ENCODE measurements at regions not wholly inside any gene's neighbourhood (a gene's known extent, or its start where the extent isn't known, plus 50 kb on each side); places are given as distances from the start of the nearest gene placed in this dataset.

DNA sequence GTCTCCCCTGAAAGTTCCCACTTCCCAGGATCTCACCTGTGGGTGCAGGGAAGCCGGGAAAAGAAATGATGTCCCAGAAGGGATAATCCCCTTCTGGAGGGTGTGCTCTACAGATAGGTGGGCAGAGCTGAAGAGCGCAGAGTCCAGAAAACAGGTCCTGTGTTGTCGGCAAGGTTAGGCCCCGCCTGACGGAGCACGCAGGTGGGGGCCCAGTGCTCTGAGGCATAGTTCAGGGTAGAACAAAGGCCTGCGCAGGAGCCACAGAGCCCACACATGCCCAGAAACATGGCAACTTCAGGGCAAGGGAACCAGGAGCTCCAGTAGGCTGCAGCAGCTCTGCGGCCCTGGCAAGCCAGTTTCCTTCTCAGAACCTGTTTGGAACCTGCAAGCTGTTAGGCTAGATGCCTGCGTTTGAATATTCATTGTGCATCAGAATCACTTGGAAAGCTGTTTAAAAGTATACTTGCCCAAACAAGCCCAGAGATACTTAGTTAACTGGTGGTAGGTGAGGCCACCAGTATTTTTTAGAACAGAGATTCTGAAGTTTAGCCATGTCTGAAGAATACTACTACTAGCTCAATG is 386.6 kb downstream of the BUD13 start:
- no peak for DNase-seq (ENCODE audit: low spot score in 2 of 2)
- no peak overlapping the region for H3K27ac ChIP-seq
- H3K36me3 ChIP-seq, result no peaks in the 10 kb centered on the region
- no peaks in the 10 kb centered on the region for H3K27me3 ChIP-seq
- H3K4me3 ChIP-seq, result no peak overlapping the region
- no peaks in the 10 kb centered on the region for H3K4me1 ChIP-seq
- whole genome bisulfite sequencing, 2 donors, result 89% methylated on average over 9 of the region's 9 CpGs
- no peak for TF ChIP-seq EP300 (IDR thresholded peaks at IDR 0.05)
- TF ChIP-seq POLR2A (IDR thresholded peaks at IDR 0.05), result no peak
- TF ChIP-seq, protein P1, sequence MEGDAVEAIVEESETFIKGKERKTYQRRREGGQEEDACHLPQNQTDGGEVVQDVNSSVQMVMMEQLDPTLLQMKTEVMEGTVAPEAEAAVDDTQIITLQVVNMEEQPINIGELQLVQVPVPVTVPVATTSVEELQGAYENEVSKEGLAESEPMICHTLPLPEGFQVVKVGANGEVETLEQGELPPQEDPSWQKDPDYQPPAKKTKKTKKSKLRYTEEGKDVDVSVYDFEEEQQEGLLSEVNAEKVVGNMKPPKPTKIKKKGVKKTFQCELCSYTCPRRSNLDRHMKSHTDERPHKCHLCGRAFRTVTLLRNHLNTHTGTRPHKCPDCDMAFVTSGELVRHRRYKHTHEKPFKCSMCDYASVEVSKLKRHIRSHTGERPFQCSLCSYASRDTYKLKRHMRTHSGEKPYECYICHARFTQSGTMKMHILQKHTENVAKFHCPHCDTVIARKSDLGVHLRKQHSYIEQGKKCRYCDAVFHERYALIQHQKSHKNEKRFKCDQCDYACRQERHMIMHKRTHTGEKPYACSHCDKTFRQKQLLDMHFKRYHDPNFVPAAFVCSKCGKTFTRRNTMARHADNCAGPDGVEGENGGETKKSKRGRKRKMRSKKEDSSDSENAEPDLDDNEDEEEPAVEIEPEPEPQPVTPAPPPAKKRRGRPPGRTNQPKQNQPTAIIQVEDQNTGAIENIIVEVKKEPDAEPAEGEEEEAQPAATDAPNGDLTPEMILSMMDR (IDR thresholded peaks at IDR 0.05), result no peak
- H3K9me3 ChIP-seq, result no peaks in the 10 kb centered on the region

GRCh38 chr11:116384876-116385275 is 387.9 kb downstream of the BUD13 start:
- Histone ChIP-seq H3K4me1 (no peaks in the 10 kb centered on the region), H3K9me3 (no peaks in the 10 kb centered on the region), H3K27ac (no peak overlapping the region), H3K4me3 (no peak overlapping the region), H3K36me3 (no peaks in the 10 kb centered on the region), H3K27me3 (no peaks in the 10 kb centered on the region)
- TF ChIP-seq POLR2A (IDR thresholded peaks at IDR 0.05), result no peak
- TF ChIP-seq, protein P1 (IDR thresholded peaks at IDR 0.05), result no peak
- TF ChIP-seq EP300 (IDR thresholded peaks at IDR 0.05), result no peak
- 73 to 85% methylated on average over 4 of the region's 4 CpGs for WGBS, 2 donors
- DNase-seq (ENCODE audit: low spot score in 2 of 2), result no peak

GRCh38 chr11:116384407-116384806 is 388.4 kb downstream of the BUD13 start:
- 48 to 61% methylated on average over 5 of the region's 5 CpGs for WGBS, 2 donors

DNA sequence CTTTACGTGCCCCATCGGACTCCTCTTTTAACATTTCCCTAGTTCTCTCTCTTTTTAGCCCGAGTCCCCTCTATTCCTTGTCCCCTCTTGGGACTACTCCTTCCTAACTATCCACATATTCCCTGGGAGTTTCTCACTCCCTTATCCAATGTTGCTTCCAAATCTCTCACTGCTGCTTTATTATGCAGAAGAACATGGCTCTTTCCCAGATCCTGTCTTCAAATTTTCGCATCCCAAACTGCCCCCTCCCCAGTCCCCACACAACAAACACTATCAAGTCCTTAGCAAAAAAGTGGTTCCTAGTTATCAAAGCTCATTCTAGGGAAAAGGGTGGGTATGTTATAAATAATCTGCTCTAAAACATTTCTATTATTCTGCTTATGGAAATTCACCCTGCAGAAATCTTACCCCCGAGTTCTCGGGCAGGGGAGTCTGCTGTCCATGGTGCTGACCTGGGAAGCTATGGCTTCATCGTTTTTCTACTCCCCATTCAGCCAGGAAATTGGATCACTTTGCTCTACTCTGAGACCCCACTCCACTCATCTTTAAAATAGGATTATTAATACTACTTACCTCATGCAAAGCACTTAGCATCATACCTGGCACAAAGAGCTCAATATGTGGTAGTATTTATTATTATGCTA is 393.5 kb downstream of the BUD13 start:
- no peaks in the 10 kb centered on the region for H3K27me3 ChIP-seq
- H3K27ac ChIP-seq, result no peak overlapping the region
- peak in 1 of 2 donors; percentile 24 for DNase-seq (ENCODE audit: low spot score in 2 of 2)
- 37% methylated on average over 7 of the region's 7 CpGs for WGBS, 2 donors
- no peaks in the 10 kb centered on the region for H3K4me1 ChIP-seq
- no peak overlapping the region for H3K4me3 ChIP-seq
- H3K9me3 ChIP-seq, result no peaks in the 10 kb centered on the region
- no peaks in the 10 kb centered on the region for H3K36me3 ChIP-seq
- TF ChIP-seq, protein P1 (IDR thresholded peaks at IDR 0.05), result no peak
- TF ChIP-seq POLR2A (IDR thresholded peaks at IDR 0.05), result no peak
- no peak for TF ChIP-seq EP300 (IDR thresholded peaks at IDR 0.05)

More at GRCh38 chr11:116384407-116384806, 388.4 kb downstream of the BUD13 start:
- Histone ChIP-seq H3K4me3 (no peak overlapping the region), H3K27ac (no peak overlapping the region), H3K27me3 (no peaks in the 10 kb centered on the region), H3K36me3 (no peaks in the 10 kb centered on the region), H3K4me1 (no peaks in the 10 kb centered on the region), H3K9me3 (no peaks in the 10 kb centered on the region)
- DNase-seq (ENCODE audit: low spot score in 2 of 2), result no peak
- TF ChIP-seq, protein P1 (IDR thresholded peaks at IDR 0.05), result no peak
- no peak for TF ChIP-seq EP300 (IDR thresholded peaks at IDR 0.05)
- TF ChIP-seq POLR2A (IDR thresholded peaks at IDR 0.05), result no peak

DNA sequence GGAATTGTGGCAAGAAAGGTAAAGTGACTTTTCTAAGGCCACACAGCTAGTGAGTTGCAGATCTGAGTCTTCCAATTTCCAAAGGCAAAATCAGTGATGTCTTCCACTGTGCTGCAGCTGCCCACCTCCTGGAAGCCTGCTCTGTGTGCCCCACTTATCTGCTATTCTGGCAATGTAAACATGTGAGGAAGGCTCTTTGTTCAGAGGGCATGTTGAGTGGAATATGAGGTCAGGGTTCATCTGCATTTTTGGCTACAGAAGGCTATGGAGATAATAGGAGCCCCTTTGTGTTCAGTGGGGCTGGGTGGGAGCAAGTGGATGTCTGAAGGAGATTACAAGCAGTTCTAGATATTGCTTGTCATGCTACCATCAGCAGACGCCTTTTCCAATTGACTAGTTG is 396.2 kb downstream of the BUD13 start:
- DNase-seq (ENCODE audit: low spot score in 2 of 2), result no peak
- no peaks in the 10 kb centered on the region for H3K4me1 ChIP-seq
- H3K27ac ChIP-seq, result no peak overlapping the region
- WGBS, 2 donors, result 14 to 50% methylated on average over 1 of the region's 1 CpG
- no peaks in the 10 kb centered on the region for H3K9me3 ChIP-seq
- H3K36me3 ChIP-seq, result no peaks in the 10 kb centered on the region
- TF ChIP-seq, protein P1 (IDR thresholded peaks at IDR 0.05), result no peak
- TF ChIP-seq POLR2A (IDR thresholded peaks at IDR 0.05), result no peak
- no peak for TF ChIP-seq EP300 (IDR thresholded peaks at IDR 0.05)
- H3K27me3 ChIP-seq, result no peaks in the 10 kb centered on the region
- no peak overlapping the region for H3K4me3 ChIP-seq
